ENCODE measurements at regions not wholly inside any gene's neighbourhood (a gene's known extent, or its start where the extent isn't known, plus 50 kb on each side); places are given as distances from the start of the nearest gene placed in this dataset.

- TF ChIP-seq, protein P1, sequence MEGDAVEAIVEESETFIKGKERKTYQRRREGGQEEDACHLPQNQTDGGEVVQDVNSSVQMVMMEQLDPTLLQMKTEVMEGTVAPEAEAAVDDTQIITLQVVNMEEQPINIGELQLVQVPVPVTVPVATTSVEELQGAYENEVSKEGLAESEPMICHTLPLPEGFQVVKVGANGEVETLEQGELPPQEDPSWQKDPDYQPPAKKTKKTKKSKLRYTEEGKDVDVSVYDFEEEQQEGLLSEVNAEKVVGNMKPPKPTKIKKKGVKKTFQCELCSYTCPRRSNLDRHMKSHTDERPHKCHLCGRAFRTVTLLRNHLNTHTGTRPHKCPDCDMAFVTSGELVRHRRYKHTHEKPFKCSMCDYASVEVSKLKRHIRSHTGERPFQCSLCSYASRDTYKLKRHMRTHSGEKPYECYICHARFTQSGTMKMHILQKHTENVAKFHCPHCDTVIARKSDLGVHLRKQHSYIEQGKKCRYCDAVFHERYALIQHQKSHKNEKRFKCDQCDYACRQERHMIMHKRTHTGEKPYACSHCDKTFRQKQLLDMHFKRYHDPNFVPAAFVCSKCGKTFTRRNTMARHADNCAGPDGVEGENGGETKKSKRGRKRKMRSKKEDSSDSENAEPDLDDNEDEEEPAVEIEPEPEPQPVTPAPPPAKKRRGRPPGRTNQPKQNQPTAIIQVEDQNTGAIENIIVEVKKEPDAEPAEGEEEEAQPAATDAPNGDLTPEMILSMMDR (IDR thresholded peaks at IDR 0.05): no peak
- no peak for TF ChIP-seq POLR2AphosphoS5 (IDR thresholded peaks at IDR 0.05)
- no peak for TF ChIP-seq POLR2A (IDR thresholded peaks at IDR 0.05)
These were observed 1459.8 kb upstream of the ACVR2A start for GRCh38 chr2:146385031-146385430.
